Endodermal cell (in vitro differentiated cells): ENCODE measurements at regions not wholly inside any gene's neighbourhood (a gene's known extent, or its start where the extent isn't known, plus 50 kb on each side); places are given as distances from the start of the nearest gene placed in this dataset.

Source experiments
- DNase-seq: peaks from one replicate; pipeline ENCODE4 v3.0.0-alpha.2; 2017
- H3K27ac ChIP-seq: 2 replicates; pipeline ENCODE4 v1.5.1; 2013; ENCODE audit warnings: mild to moderate bottlenecking, low read depth, low read length, moderate library complexity
- H3K27me3 ChIP-seq: 2 replicates; pipeline ENCODE4 v1.6.1; 2013; ENCODE audit warnings: mild to moderate bottlenecking, low read length, moderate library complexity; ENCODE audit not compliant: insufficient read depth, control insufficient read depth, poor library complexity, severe bottlenecking
- H3K36me3 ChIP-seq: 2 replicates; pipeline ENCODE4 v1.7.0; 2013; ENCODE audit warnings: mild to moderate bottlenecking, low read length, moderate library complexity; ENCODE audit not compliant: control insufficient read depth, insufficient read depth
- H3K4me1 ChIP-seq: one replicate; pipeline ENCODE4 v1.7.0; 2013; ENCODE audit warnings: low read length; ENCODE audit not compliant: control insufficient read depth, insufficient read depth
- H3K4me3 ChIP-seq: 2 replicates; pipeline ENCODE4 v1.5.1; 2013; ENCODE audit warnings: mild to moderate bottlenecking, low read length, moderate library complexity
- H3K9ac ChIP-seq: 2 replicates; pipeline ENCODE4 v1.6.1; 2013; ENCODE audit warnings: mild to moderate bottlenecking, low read length, moderate library complexity; ENCODE audit not compliant: poor library complexity, severe bottlenecking; ENCODE audit errors: extremely low read depth
- H3K9me3 ChIP-seq: 2 replicates; pipeline ENCODE4 v1.6.1; 2013; ENCODE audit warnings: mild to moderate bottlenecking, low read length, moderate library complexity; ENCODE audit not compliant: control insufficient read depth
- H3K27ac Mint-ChIP-seq: 2 replicates; pipeline ENCODE4 v1.8.0; 2020; ENCODE audit warnings: mixed read lengths
- H3K27me3 Mint-ChIP-seq: 2 replicates; pipeline ENCODE4 v1.8.0; 2021; ENCODE audit warnings: mild to moderate bottlenecking, mixed read lengths; ENCODE audit not compliant: insufficient read depth
- H3K36me3 Mint-ChIP-seq: 2 replicates; pipeline ENCODE4 v1.8.0; 2020; ENCODE audit warnings: low read depth, mixed read lengths
- H3K4me1 Mint-ChIP-seq: 2 replicates; pipeline ENCODE4 v1.8.0; 2020; ENCODE audit warnings: mixed read lengths
- H3K4me3 Mint-ChIP-seq: 2 replicates; pipeline ENCODE4 v1.8.0; 2020; ENCODE audit warnings: mild to moderate bottlenecking, moderate library complexity, mixed read lengths
- H3K9me3 Mint-ChIP-seq: 2 replicates; pipeline ENCODE4 v1.8.0; 2020; ENCODE audit warnings: mild to moderate bottlenecking, mixed read lengths
- WGBS, 2 experiments: methylation state at CpG; one replicate each; pipeline versions ENCODE4 v1.1.5 to v1.1.7; 2013; ENCODE audit warnings: missing lambda C conversion rate in 2 of 2, mixed read lengths in 1 of 2; ENCODE audit not compliant: insufficient coverage in 1 of 2, insufficient read length in 1 of 2; 5-methylcytosine and 5-hydroxymethylcytosine counted together
- TF ChIP-seq, protein P1 (sequence below): fragments of 200-600 bp; sonication (generic); conservative IDR thresholded peaks from 2 replicates; pipeline ENCODE4 v1.5.0; 2021; ENCODE audit warnings: antibody characterized with exemption, mild to moderate bottlenecking

DNA sequence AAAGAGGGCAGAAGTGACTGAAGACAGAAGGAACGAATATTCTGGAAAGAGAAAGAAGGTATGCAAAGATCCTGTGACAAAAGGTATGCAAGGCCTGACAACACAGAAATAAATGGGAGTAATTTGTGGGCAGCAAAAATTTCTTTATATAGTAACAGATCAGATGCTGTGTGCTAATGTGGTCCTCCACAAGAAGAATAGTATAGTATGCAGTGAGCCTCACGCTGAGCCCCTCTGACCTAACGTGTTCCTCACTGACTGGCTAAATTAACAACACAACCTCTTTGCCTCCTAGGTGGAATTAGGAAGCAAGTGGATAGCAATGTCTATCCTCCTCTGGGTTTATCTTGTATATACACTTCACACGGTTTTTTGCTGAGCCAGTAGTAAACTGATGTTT is 143.1 kb upstream of the SESN3 start:
- no peaks in the 10 kb centered on the region for H3K36me3 ChIP-seq
- H3K27me3 ChIP-seq = no peaks in the 10 kb centered on the region
- no peaks in the 10 kb centered on the region for H3K9me3 ChIP-seq
- H3K27ac Mint-ChIP-seq = no peak overlapping the region
- H3K4me3 ChIP-seq = no peak overlapping the region
- peaks cover 2% of the 10 kb centered on the region for H3K4me1 ChIP-seq
- no peaks in the 10 kb centered on the region for H3K36me3 Mint-ChIP-seq
- no peak for DNase-seq
- no peak overlapping the region for H3K9ac ChIP-seq
- no peak overlapping the region for H3K27ac ChIP-seq
- H3K27me3 Mint-ChIP-seq = peaks cover 11% of the 10 kb centered on the region
- 77 to 83% methylated on average over 1 to 4 of the region's 4 CpGs for WGBS, 2 experiments
- no peak overlapping the region for H3K4me3 Mint-ChIP-seq
- peaks cover 2% of the 10 kb centered on the region for H3K4me1 Mint-ChIP-seq
- H3K9me3 Mint-ChIP-seq = no peaks in the 10 kb centered on the region
- TF ChIP-seq, protein P1, sequence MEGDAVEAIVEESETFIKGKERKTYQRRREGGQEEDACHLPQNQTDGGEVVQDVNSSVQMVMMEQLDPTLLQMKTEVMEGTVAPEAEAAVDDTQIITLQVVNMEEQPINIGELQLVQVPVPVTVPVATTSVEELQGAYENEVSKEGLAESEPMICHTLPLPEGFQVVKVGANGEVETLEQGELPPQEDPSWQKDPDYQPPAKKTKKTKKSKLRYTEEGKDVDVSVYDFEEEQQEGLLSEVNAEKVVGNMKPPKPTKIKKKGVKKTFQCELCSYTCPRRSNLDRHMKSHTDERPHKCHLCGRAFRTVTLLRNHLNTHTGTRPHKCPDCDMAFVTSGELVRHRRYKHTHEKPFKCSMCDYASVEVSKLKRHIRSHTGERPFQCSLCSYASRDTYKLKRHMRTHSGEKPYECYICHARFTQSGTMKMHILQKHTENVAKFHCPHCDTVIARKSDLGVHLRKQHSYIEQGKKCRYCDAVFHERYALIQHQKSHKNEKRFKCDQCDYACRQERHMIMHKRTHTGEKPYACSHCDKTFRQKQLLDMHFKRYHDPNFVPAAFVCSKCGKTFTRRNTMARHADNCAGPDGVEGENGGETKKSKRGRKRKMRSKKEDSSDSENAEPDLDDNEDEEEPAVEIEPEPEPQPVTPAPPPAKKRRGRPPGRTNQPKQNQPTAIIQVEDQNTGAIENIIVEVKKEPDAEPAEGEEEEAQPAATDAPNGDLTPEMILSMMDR = no peak

DNA sequence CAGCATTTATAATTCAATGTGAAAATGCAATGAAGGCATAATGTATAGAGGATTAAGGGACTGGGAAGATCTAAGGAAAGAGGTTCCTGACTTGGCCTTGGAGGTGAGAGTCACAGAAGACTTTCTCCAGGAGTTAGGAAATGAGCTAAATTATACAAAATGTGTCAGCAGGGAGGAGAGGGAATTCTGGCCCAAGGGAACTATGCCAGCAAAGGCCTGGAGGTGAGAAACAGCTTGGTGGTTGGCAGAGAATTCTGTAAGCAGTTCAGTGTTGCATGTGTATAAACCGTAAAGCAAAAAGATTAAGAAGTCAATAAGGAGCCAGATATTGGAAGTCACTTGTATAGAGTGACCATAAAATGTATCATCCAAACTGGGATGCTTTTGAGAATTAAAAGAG is 142.2 kb upstream of the SESN3 start:
- H3K4me1 ChIP-seq = peaks cover 2% of the 10 kb centered on the region
- 100% methylated on average over 1 of the region's 1 CpG for WGBS, 2 experiments
- Mint-ChIP-seq H3K4me1 (peaks cover 2% of the 10 kb centered on the region), H3K27me3 (peaks cover 11% of the 10 kb centered on the region), H3K36me3 (no peaks in the 10 kb centered on the region), H3K9me3 (no peaks in the 10 kb centered on the region), H3K27ac (no peak overlapping the region), H3K4me3 (no peak overlapping the region)
- H3K9me3 ChIP-seq = no peaks in the 10 kb centered on the region
- H3K27me3 ChIP-seq = no peaks in the 10 kb centered on the region
- H3K36me3 ChIP-seq = no peaks in the 10 kb centered on the region
- no peak overlapping the region for H3K4me3 ChIP-seq
- H3K9ac ChIP-seq = no peak overlapping the region
- H3K27ac ChIP-seq = no peak overlapping the region
- no peak for DNase-seq
- TF ChIP-seq, protein P1 = no peak

DNA sequence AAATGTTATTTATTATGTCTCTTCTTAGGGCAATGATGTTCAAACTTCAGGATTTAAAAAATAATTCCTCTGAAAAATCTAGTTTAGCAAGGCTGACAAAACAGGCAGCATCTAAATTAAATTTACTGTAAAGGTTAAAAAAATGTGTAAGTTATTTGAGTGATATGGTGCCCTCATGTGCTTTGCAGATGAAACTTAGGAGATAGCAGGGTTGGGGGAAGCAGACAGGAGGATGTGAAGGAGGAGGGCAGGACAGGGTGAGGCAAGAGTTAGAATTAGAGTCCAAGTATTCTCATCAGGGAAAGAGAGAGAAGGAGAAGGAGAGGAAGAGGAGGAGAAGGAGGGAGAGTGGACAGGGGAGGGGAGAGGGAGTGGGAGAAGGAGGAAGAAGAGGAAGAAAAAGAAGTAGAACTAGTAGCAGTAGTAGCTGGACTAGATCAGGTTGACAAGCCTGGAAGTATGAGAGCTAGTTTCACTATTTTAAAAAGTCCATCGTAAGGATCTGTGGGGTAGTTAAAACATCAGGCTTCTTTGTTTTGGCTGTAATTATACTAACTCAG is 141.2 kb upstream of the SESN3 start:
- Histone ChIP-seq H3K4me1 (peaks cover 2% of the 10 kb centered on the region), H3K27ac (no peak overlapping the region), H3K4me3 (no peak overlapping the region), H3K9ac (no peak overlapping the region), H3K9me3 (no peaks in the 10 kb centered on the region), H3K27me3 (no peaks in the 10 kb centered on the region), H3K36me3 (no peaks in the 10 kb centered on the region)
- TF ChIP-seq, protein P1 = no peak
- no peak overlapping the region for H3K4me3 Mint-ChIP-seq
- DNase-seq = no peak
- no peaks in the 10 kb centered on the region for H3K36me3 Mint-ChIP-seq
- peaks cover 11% of the 10 kb centered on the region for H3K27me3 Mint-ChIP-seq
- no peak overlapping the region for H3K27ac Mint-ChIP-seq
- no peaks in the 10 kb centered on the region for H3K9me3 Mint-ChIP-seq
- H3K4me1 Mint-ChIP-seq = peaks cover 2% of the 10 kb centered on the region
- 97 to 100% methylated on average over 1 of the region's 1 CpG for WGBS, 2 experiments
